ENCODE measurements at regions not wholly inside any gene's neighbourhood (a gene's known extent, or its start where the extent isn't known, plus 50 kb on each side); places are given as distances from the start of the nearest gene placed in this dataset.

- Mint-ChIP-seq H3K4me3 (ENCODE audit: unreplicated experiment) (no peak overlapping the region), H3K27me3 (ENCODE audit: insufficient read depth, unreplicated experiment) (no peaks in the 10 kb centered on the region), H3K27ac (ENCODE audit: unreplicated experiment) (no peak overlapping the region), H3K9me3 (ENCODE audit: unreplicated experiment) (no peaks in the 10 kb centered on the region), H3K36me3 (ENCODE audit: insufficient read depth, unreplicated experiment) (no peaks in the 10 kb centered on the region), H3K4me1 (ENCODE audit: low read depth, unreplicated experiment) (no peaks in the 10 kb centered on the region)
- Histone ChIP-seq H3K4me1 (no peaks in the 10 kb centered on the region), H3K4me3 (ENCODE audit: low read depth, low read length) (no peak overlapping the region), H3K9me3 (no peaks in the 10 kb centered on the region), H3K27me3 (replicated peaks; ENCODE audit: control insufficient read depth, insufficient read depth, low read length) (no peaks in the 10 kb centered on the region), H3K36me3 (ENCODE audit: control insufficient read depth, insufficient read depth, low read length) (no peaks in the 10 kb centered on the region)
- no peak for DNase-seq
- CTCF ChIA-PET, result no interaction called here
- no TSS peak for BruUV-seq (replicated peaks)
- POLR2A ChIA-PET, result no interaction called here
- TF ChIP-seq CTCF (IDR thresholded peaks at IDR 0.05; ENCODE audit: insufficient read depth in 1 of 2, low read depth in 1 of 2, low read length in 1 of 2, severe bottlenecking in 1 of 2, unreplicated experiment in 1 of 2), result no peak
- intact Hi-C loops (cut with micrococcal nuclease; ENCODE audit: unreplicated experiment), result no loop called here
Observed at GRCh38 chr7:34222316-34222715, 317.0 kb downstream of the BMPER start.

- Mint-ChIP-seq H3K36me3 (ENCODE audit: insufficient read depth, unreplicated experiment) (no peaks in the 10 kb centered on the region), H3K4me3 (ENCODE audit: unreplicated experiment) (no peak overlapping the region), H3K27ac (ENCODE audit: unreplicated experiment) (no peak overlapping the region), H3K27me3 (ENCODE audit: insufficient read depth, unreplicated experiment) (no peaks in the 10 kb centered on the region), H3K9me3 (ENCODE audit: unreplicated experiment) (no peaks in the 10 kb centered on the region), H3K4me1 (ENCODE audit: low read depth, unreplicated experiment) (no peaks in the 10 kb centered on the region)
- intact Hi-C loops (cut with micrococcal nuclease; ENCODE audit: unreplicated experiment), result no loop called here
- no peak for TF ChIP-seq CTCF (IDR thresholded peaks at IDR 0.05; ENCODE audit: insufficient read depth in 1 of 2, low read depth in 1 of 2, low read length in 1 of 2, severe bottlenecking in 1 of 2, unreplicated experiment in 1 of 2)
- no peaks in the 10 kb centered on the region for H3K9me3 ChIP-seq
- no peak for DNase-seq
- H3K36me3 ChIP-seq (ENCODE audit: control insufficient read depth, insufficient read depth, low read length), result no peaks in the 10 kb centered on the region
- ChIA-PET CTCF (no interaction called here), POLR2A (no interaction called here)
- H3K27me3 ChIP-seq (replicated peaks; ENCODE audit: control insufficient read depth, insufficient read depth, low read length), result no peaks in the 10 kb centered on the region
- BruUV-seq (replicated peaks), result no TSS peak
- no peaks in the 10 kb centered on the region for H3K4me1 ChIP-seq
- H3K4me3 ChIP-seq (ENCODE audit: low read depth, low read length), result no peak overlapping the region
Observed at GRCh38 chr7:34222722-34223121, 317.4 kb downstream of the BMPER start.

GRCh38 chr7:34224281-34224680 is 318.9 kb downstream of the BMPER start:
- DNase-seq, result no peak
- Histone ChIP-seq H3K27me3 (replicated peaks; ENCODE audit: control insufficient read depth, insufficient read depth, low read length) (no peaks in the 10 kb centered on the region), H3K9me3 (no peaks in the 10 kb centered on the region), H3K4me3 (ENCODE audit: low read depth, low read length) (no peak overlapping the region), H3K4me1 (no peaks in the 10 kb centered on the region), H3K36me3 (ENCODE audit: control insufficient read depth, insufficient read depth, low read length) (no peaks in the 10 kb centered on the region)
- no peak overlapping the region for H3K27ac Mint-ChIP-seq (ENCODE audit: unreplicated experiment)
- no TSS peak for BruUV-seq (replicated peaks)
- no peaks in the 10 kb centered on the region for H3K4me1 Mint-ChIP-seq (ENCODE audit: low read depth, unreplicated experiment)
- no peak for TF ChIP-seq CTCF (IDR thresholded peaks at IDR 0.05; ENCODE audit: insufficient read depth in 1 of 2, low read depth in 1 of 2, low read length in 1 of 2, severe bottlenecking in 1 of 2, unreplicated experiment in 1 of 2)
- no peaks in the 10 kb centered on the region for H3K9me3 Mint-ChIP-seq (ENCODE audit: unreplicated experiment)
- H3K4me3 Mint-ChIP-seq (ENCODE audit: unreplicated experiment), result no peak overlapping the region
- CTCF ChIA-PET, result no interaction called here
- H3K27me3 Mint-ChIP-seq (ENCODE audit: insufficient read depth, unreplicated experiment), result no peaks in the 10 kb centered on the region
- intact Hi-C loops (cut with micrococcal nuclease; ENCODE audit: unreplicated experiment), result no loop called here
- no peaks in the 10 kb centered on the region for H3K36me3 Mint-ChIP-seq (ENCODE audit: insufficient read depth, unreplicated experiment)
- POLR2A ChIA-PET, result interaction anchor here (0.7 kb wide), 1 partner anchor 11 kb away, joined by 3 read pairs; no protein-coding TSS in a partner anchor
